Heart right ventricle (tissue), 16 donors: ENCODE measurements at regions not wholly inside any gene's neighbourhood (a gene's known extent, or its start where the extent isn't known, plus 50 kb on each side); places are given as distances from the start of the nearest gene placed in this dataset.

Experiments used
- ATAC-seq, 8 donors: fragments of 200-7000 bp; cut with Tn5 transposase; one replicate each; pipeline ENCODE4 v1.9.1; 2020; ENCODE audit warnings: mild to moderate bottlenecking in 8 of 8, moderate library complexity in 8 of 8, moderate number of reproducible peaks in 1 of 8
- DNase-seq, 2 donors: peaks; one replicate each; pipeline ENCODE4 v3.0.0-alpha.2; 2020
- H3K27ac ChIP-seq, 10 donors: fragments of 200-600 bp; sonication (generic) in 2 of 10; one replicate each; pipeline versions ENCODE4 v1.5.0 to v1.8.0; 2020 to 2022; ENCODE audit warnings: mild to moderate bottlenecking in 3 of 10
- H3K27me3 ChIP-seq, 7 donors: fragments of 200-600 bp; one replicate each; pipeline ENCODE4 v1.8.0; 2021 to 2022; ENCODE audit warnings: mild to moderate bottlenecking in 2 of 7
- H3K36me3 ChIP-seq, 9 donors: fragments of 200-600 bp; sonication (generic) in 1 of 9; one replicate each; pipeline versions ENCODE4 v1.5.0 to v1.8.0; 2020 to 2022; ENCODE audit warnings: mild to moderate bottlenecking in 2 of 9
- H3K4me1 ChIP-seq, 9 donors: fragments of 200-600 bp; sonication (generic) in 1 of 9; one replicate each; pipeline versions ENCODE4 v1.5.0 to v1.8.0; 2020 to 2022; ENCODE audit warnings: mild to moderate bottlenecking in 4 of 9
- H3K4me3 ChIP-seq, 10 donors: fragments of 200-600 bp; sonication (generic) in 2 of 10; one replicate each; pipeline versions ENCODE4 v1.5.0 to v1.8.0; 2020 to 2022; ENCODE audit warnings: mild to moderate bottlenecking in 7 of 10, moderate library complexity in 2 of 10
- H3K9me3 ChIP-seq, 11 donors: fragments of 200-600 bp in 10 of 11; sonication (generic) in 2 of 11; one replicate each; pipeline versions ENCODE4 v1.5.0 to v1.8.0; 2013 to 2022; ENCODE audit warnings: mild to moderate bottlenecking in 2 of 11, control low read depth in 1 of 11, moderate library complexity in 1 of 11
- WGBS, 2 donors: extraction: QIAGEN DNeasy Blood & Tissue Kit; methylation state at CpG; one replicate each; pipeline ENCODE4 v1.1.7; 2013; ENCODE audit warnings: inconsistent platforms in 1 of 2; 5-methylcytosine and 5-hydroxymethylcytosine counted together
- intact Hi-C, 10 donors: fragments of 100-400 bp; cut with DNase I; formaldehyde crosslinking; loops; one replicate each; pipeline versions ENCODE4 v1.11.1 to v1.14.2; 2022
- TF ChIP-seq, protein P1 (sequence below), 9 donors: fragments of 200-600 bp; sonication (generic) in 2 of 9; IDR thresholded peaks; one replicate each; pipeline versions ENCODE4 v1.5.0 to v1.8.0; 2021 to 2022; ENCODE audit warnings: antibody characterized with exemption in 9 of 9, mild to moderate bottlenecking in 5 of 9, moderate library complexity in 1 of 9
- donor health status: Arrhythmogenic right ventricular cardiomyopathy.
- donor health status: ischemic (EF 13 %, LVEDD 7.1; RV severe dilation, severe dysfunction).
- donor health status: healthy with polysubstance abuse.
- donor health status: DM: no; HTN: yes; CAD: no.
- donor health status: DM: no; HTN: no; CAD: no.
- donor health status: ischemic (EF 25% LVEDD 6.9; RV normal size, moderate dysfunction).
- donor health status: ischemic (EF 25% LVEDD 5.7; RV mildly dilated, moderate dysfunction).
- donor health status: healthy.
- donor health status: DM: yes; HTN: yes; CAD: no.
- donor health status: Ischemic cardiomyopathy.
- donor health status: ischemic (EF 35%, LVEDD 5.7; RV mildly dilated, moderate dysfunction).
- donor health status: nonischemic (EF 11% LVEDD 7.7; RV severe dilation, severe dysfunction).
- donor health status: DM: yes; HTN: yes; CAD: no.
- donor health status: PGD.
- donor health status: ischemic (EF 29% LVEDD 5.4; RV normal size, mild dysfunction).
- donor health status: nonischemic (EF 23%, LVEDD 6.1; RV moderate dilation, normal function).

DNA sequence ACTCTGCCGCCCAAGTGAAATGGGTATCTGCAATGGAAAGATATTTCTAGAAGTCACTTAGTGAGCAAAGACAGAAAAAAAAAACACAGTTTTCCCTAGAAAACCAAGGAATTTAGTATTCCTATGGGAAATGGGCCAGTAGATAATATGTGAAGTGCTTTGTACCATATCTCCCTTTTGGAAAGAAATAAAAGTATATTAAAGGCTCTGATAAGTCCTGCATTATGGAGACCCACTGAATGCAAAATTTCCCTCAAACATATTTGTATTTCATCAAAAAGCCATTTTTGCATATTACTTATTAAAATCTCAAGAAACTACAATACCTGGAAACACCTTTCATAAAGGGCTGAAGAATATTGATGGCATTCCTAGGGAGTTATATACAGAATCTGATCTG, 51.6 kb upstream of the DYNLRB2 start:
- ATAC-seq (no peak), DNase-seq (no peak)
- TF ChIP-seq, protein P1, sequence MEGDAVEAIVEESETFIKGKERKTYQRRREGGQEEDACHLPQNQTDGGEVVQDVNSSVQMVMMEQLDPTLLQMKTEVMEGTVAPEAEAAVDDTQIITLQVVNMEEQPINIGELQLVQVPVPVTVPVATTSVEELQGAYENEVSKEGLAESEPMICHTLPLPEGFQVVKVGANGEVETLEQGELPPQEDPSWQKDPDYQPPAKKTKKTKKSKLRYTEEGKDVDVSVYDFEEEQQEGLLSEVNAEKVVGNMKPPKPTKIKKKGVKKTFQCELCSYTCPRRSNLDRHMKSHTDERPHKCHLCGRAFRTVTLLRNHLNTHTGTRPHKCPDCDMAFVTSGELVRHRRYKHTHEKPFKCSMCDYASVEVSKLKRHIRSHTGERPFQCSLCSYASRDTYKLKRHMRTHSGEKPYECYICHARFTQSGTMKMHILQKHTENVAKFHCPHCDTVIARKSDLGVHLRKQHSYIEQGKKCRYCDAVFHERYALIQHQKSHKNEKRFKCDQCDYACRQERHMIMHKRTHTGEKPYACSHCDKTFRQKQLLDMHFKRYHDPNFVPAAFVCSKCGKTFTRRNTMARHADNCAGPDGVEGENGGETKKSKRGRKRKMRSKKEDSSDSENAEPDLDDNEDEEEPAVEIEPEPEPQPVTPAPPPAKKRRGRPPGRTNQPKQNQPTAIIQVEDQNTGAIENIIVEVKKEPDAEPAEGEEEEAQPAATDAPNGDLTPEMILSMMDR (IDR thresholded peaks at IDR 0.05), result no peak
- intact Hi-C loops, result no loop called here
- no peak overlapping the region for H3K27ac ChIP-seq
- peaks cover 0 to 6% (median 0%) of the 10 kb centered on the region in 11 donors for H3K9me3 ChIP-seq
- H3K27me3 ChIP-seq, result peaks cover 0 to 17% (median 9%) of the 10 kb centered on the region in 7 donors
- H3K4me1 ChIP-seq, result no peaks in the 10 kb centered on the region
- no peaks in the 10 kb centered on the region for H3K36me3 ChIP-seq
- WGBS, 2 donors, result 88 to 91% methylated on average over 1 of the region's 1 CpG
- H3K4me3 ChIP-seq, result no peak overlapping the region

DNA sequence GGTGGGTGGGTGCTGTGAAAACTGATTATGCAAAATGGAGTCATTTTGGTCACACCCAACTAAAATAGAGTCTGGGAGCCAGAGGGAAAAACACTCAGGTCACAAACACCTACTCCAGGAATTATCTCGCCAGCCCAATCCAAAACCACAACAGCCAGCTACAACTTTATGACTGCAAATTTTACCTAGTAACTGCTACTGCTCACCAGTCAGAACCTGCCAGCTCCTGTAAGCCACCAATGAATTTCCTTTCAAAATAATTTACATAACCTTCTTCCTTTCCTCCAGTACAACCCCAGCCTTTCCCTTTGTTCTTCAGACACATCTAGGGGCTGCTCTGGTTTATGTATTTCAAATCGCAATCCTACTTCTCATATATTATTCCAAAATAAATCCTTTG, 52.6 kb upstream of the DYNLRB2 start:
- intact Hi-C loops, result no loop called here
- H3K4me1 ChIP-seq, result no peaks in the 10 kb centered on the region
- H3K36me3 ChIP-seq, result no peaks in the 10 kb centered on the region
- ATAC-seq (no peak), DNase-seq (no peak)
- H3K4me3 ChIP-seq, result no peak overlapping the region
- H3K9me3 ChIP-seq, result peaks cover 0 to 3% (median 0%) of the 10 kb centered on the region in 11 donors
- H3K27me3 ChIP-seq, result peaks cover 0 to 17% (median 9%) of the 10 kb centered on the region in 7 donors
- TF ChIP-seq, protein P1 (IDR thresholded peaks at IDR 0.05), result no peak
- no peak overlapping the region for H3K27ac ChIP-seq
- 92 to 98% methylated on average over 2 of the region's 2 CpGs for WGBS, 2 donors

DNA sequence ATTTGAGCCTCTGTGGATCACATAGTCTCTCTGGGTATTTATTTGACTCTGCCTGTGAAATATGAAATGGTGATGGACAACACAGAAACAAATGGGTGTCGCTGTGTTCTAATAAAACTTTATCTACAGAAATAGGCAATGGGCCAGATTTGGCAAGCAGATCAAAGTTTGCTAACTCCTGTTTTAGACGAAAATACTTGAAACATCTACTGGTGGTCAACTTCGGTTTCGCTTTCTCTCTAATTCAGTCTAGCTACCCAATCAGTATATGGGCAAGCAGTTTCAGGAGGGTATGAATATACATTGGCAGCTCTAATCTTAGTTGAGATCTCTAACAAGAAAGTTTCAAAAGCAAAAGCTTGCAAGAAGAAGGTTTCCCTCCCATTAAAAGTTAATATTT, 60.1 kb upstream of the DYNLRB2 start:
- Histone ChIP-seq H3K4me1 (no peaks in the 10 kb centered on the region), H3K27ac (no peak overlapping the region), H3K36me3 (no peaks in the 10 kb centered on the region), H3K9me3 (no peaks in the 10 kb centered on the region), H3K27me3 (peaks cover 0 to 13% (median 6%) of the 10 kb centered on the region in 7 donors), H3K4me3 (no peak overlapping the region)
- TF ChIP-seq, protein P1 (IDR thresholded peaks at IDR 0.05), result no peak
- WGBS, 2 donors, result 88 to 91% methylated on average over 4 of the region's 4 CpGs
- intact Hi-C loops, result no loop called here
- ATAC-seq (no peak), DNase-seq (no peak)

DNA sequence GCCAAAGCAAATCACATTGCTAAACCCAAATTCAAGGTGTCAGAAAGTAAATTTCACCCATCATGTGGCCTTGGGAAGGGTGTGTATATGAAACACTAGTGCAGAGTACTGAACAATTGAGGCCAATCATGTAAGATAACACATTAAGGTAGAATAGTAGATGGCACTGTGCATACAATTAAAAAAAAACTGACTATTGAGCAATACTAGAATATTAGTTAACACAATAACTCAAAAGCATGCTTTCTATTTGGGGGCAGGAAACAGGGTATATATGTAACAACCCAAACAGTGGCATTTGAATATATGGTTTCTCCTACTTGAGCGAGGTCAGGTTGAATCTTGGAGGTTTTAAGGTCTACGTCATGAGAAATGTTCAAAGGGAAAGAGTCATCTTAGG, 63.0 kb upstream of the DYNLRB2 start:
- TF ChIP-seq, protein P1 (IDR thresholded peaks at IDR 0.05), result no peak
- WGBS, 2 donors, result 91 to 94% methylated on average over 2 of the region's 2 CpGs
- H3K36me3 ChIP-seq, result no peaks in the 10 kb centered on the region
- H3K27ac ChIP-seq, result no peak overlapping the region
- H3K4me1 ChIP-seq, result no peaks in the 10 kb centered on the region
- ATAC-seq (no peak), DNase-seq (no peak)
- H3K9me3 ChIP-seq, result no peaks in the 10 kb centered on the region
- no peak overlapping the region for H3K4me3 ChIP-seq
- intact Hi-C loops, result no loop called here
- peaks cover 0 to 9% (median 0%) of the 10 kb centered on the region in 7 donors for H3K27me3 ChIP-seq
